GM18951 (cell line): ENCODE measurements at regions not wholly inside any gene's neighbourhood (a gene's known extent, or its start where the extent isn't known, plus 50 kb on each side); places are given as distances from the start of the nearest gene placed in this dataset.
"Not testable (repeated sequence)": the region's sequence is repeated elsewhere in the genome, so short reads cannot be mapped to it uniquely, and the experiment has no call there.

Source experiments
- POLR2A ChIP-seq: IDR thresholded peaks from 4 replicates; pipeline ENCODE4 v1.6.1; 2011; ENCODE audit warnings: mild to moderate bottlenecking; ENCODE audit not compliant: insufficient read length, insufficient read depth; ENCODE audit errors: extremely low read depth
- in situ Hi-C: fragments of 300-500 bp; cut with MboI; formaldehyde crosslinking; loops from one replicate; pipeline ENCODE4 v1.12.0; 2022; ENCODE audit warnings: low sequenced_read_pairs, mixed read lengths, inconsistent platforms; ENCODE audit not compliant: unreplicated experiment

DNA sequence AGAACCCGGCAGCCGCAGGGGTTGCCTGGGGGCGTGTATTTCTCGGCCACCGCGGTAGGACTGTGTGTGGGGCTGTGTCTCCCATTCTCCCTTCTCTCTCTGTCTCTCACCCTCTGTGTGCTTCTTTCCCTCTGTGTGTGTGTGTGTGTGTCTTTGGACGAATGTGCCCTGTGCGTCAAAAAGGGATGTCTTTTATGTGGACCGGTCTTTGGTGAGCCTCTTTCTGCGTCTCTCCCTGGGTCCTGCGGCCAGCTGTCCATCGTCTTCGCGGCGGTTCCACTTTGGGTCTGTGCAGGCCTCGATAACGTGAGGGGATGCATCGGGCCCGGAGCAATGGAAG, 692.1 kb downstream of the KCNJ18 start:
- in situ Hi-C loops, result not testable (repeated sequence)

GRCh38 chr17:22398446-22398845, 706.1 kb downstream of the KCNJ18 start:
- in situ Hi-C loops, result not testable (repeated sequence)

DNA sequence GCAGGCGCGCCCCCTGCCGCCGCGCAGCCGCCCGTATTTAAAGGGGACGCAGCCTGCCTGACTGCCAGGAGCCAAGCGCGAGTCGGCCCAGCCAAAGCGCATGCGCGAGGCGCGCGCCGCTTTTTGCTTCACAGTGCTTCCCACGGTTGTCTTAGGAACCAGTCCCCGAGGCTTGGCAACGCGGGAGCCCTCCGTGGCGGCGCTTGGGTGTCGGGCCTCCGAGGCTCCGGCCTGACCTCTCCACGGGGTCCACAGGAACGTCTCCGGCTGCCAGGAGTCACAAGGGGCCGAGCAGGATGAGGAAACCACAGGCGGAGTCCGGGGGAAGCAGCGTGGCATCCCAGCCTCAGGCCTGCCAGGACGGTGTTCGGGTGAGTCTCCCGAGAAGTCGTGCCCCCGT, 706.7 kb downstream of the KCNJ18 start:
- in situ Hi-C loops, result not testable (repeated sequence)

- in situ Hi-C loops, result not testable (repeated sequence)
Measured at GRCh38 chr17:22405080-22405479, 712.8 kb downstream of the KCNJ18 start.

GRCh38 chr17:22409160-22409751, 716.9 kb downstream of the KCNJ18 start:
- no peak for TF ChIP-seq POLR2A
- in situ Hi-C loops, result no loop called here

GRCh38 chr17:22410136-22410535, 717.8 kb downstream of the KCNJ18 start:
- in situ Hi-C loops, result no loop called here
- TF ChIP-seq POLR2A, result no peak

GRCh38 chr17:22411185-22411784, 719.0 kb downstream of the KCNJ18 start:
- no peak for TF ChIP-seq POLR2A
- in situ Hi-C loops, result no loop called here

DNA sequence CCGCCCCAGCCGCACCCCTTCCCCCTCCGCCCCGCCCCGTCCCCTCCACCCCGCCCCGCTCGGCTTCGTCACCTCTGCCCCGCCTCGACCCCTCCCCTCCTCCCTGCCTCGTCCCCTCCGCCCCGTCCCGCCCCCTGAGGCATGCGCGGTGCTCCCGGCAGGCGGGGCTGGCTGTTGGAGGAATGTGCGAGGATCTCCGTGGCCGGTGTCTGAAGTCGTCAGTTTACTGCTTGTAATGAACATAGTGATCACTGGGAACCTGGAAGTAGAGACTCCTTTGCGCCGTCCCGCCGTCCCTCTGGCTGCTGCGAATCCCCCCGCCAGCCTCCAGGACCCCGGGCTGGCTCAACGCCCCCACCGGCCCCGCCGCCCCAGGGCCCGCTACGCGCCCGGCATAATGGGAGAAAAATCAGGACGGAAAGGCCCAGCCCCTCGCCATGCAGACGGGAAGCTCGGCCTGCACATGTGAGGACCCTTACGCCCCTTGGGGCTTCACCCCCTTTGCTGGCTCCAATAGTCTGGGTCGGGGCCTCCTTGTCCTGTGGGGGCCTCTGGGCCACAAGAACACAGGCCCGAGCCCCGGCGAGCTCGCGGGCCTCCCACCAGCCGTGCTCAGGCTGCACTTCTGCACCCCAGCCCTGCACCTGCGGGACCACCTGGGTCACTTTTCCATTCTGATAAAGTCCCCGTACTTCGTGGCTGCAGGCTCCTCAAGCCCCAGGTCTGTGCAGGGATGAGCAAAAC, 743.1 kb downstream of the KCNJ18 start:
- in situ Hi-C loops, result no loop called here
- no peak for TF ChIP-seq POLR2A

DNA sequence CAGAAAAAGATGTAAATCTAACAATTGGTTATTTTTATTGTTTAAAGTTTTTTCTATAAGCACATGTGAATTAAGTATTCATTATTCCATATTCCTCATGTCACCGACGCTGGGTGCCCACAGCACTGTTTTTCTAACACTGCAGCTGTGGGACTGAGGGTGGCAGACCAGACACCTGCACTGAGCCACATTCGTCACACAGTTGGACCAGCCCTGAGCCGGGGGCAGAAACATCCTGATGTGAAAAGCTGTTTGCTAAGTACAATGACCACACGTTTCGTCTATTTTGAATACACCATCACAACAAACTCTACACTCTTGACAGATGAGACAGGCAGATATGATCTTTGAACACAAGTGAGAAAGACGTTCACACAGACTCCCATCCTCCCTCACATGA, 749.5 kb downstream of the KCNJ18 start:
- in situ Hi-C loops, result no loop called here
- TF ChIP-seq POLR2A, result no peak

DNA sequence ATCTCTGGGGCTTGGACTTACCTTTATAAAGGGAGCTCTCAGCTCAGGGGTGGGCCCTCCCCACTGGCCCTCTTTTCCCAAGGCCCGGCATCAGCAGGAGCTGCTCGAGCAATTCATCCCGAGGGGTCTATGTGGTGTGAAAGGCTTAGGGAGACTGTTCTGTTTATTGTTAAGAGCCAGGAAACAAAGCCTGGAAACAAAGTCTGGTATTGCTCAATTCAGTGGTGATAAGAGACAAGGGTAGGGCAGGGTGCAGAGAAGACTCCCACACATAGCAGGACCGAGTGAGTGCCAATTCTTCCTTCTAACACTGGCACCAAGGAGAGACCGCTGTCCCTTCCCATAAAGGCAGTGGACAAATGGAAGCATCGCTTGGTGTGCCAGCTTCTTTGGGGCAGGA, 750.7 kb downstream of the KCNJ18 start:
- in situ Hi-C loops, result no loop called here
- no peak for TF ChIP-seq POLR2A

- in situ Hi-C loops, result no loop called here
- TF ChIP-seq POLR2A, result no peak
Measured at GRCh38 chr17:22453181-22453580, 760.9 kb downstream of the KCNJ18 start.

GRCh38 chr17:22454070-22454999, 762.0 kb downstream of the KCNJ18 start:
- in situ Hi-C loops, result no loop called here
- no peak for TF ChIP-seq POLR2A

- in situ Hi-C loops, result no loop called here
- TF ChIP-seq POLR2A, result no peak
Measured at GRCh38 chr17:22459331-22459952, 767.1 kb downstream of the KCNJ18 start.
